GM13977 (cell line): ENCODE measurements at regions not wholly inside any gene's neighbourhood (a gene's known extent, or its start where the extent isn't known, plus 50 kb on each side); places are given as distances from the start of the nearest gene placed in this dataset.

ENCODE experiments used
- DNase-seq: peaks from one replicate; pipeline ENCODE4 v3.0.0; 2012; ENCODE audit warnings: low spot score
- CTCF ChIP-seq: IDR thresholded peaks from 2 replicates; pipeline ENCODE4 v1.5.1; 2012; ENCODE audit warnings: mild to moderate bottlenecking, control low read depth; ENCODE audit not compliant: insufficient read depth; ENCODE audit errors: extremely low read depth, missing control alignments
- in situ Hi-C: fragments of 300-500 bp; cut with MboI; formaldehyde crosslinking; loops from one replicate; pipeline ENCODE4 v1.12.0; 2022; ENCODE audit warnings: low sequenced_read_pairs, low pct_unique_long_range_greater_than_20kb, mixed read lengths, inconsistent platforms; ENCODE audit not compliant: unreplicated experiment

- in situ Hi-C loops: no loop called here
- DNase-seq: no peak
- no peak for TF ChIP-seq CTCF
Measured at GRCh38 chr2:16112972-16113560, 172.7 kb downstream of the MYCN start.

GRCh38 chr2:16112251-16112971, 172.1 kb downstream of the MYCN start:
- TF ChIP-seq CTCF: no peak
- in situ Hi-C loops: no loop called here
- no peak for DNase-seq

- DNase-seq: no peak
- in situ Hi-C loops: no loop called here
- TF ChIP-seq CTCF: no peak
Measured at GRCh38 chr2:16111838-16112210, 171.5 kb downstream of the MYCN start.

GRCh38 chr2:16109821-16110310, 169.5 kb downstream of the MYCN start:
- DNase-seq: no peak
- no peak for TF ChIP-seq CTCF
- in situ Hi-C loops: no loop called here

- no peak for TF ChIP-seq CTCF
- in situ Hi-C loops: no loop called here
- no peak for DNase-seq
Measured at GRCh38 chr2:16109368-16109820, 169.0 kb downstream of the MYCN start.

GRCh38 chr2:16107246-16107645, 166.9 kb downstream of the MYCN start:
- DNase-seq: no peak
- in situ Hi-C loops: no loop called here
- no peak for TF ChIP-seq CTCF
